CD14-positive monocyte (primary cell): ENCODE measurements at regions not wholly inside any gene's neighbourhood (a gene's known extent, or its start where the extent isn't known, plus 50 kb on each side); places are given as distances from the start of the nearest gene placed in this dataset.
"Not testable (repeated sequence)": the region's sequence is repeated elsewhere in the genome, so short reads cannot be mapped to it uniquely, and the experiment has no call there.

Source experiments
- DNase-seq, 3 donors: peaks; one replicate each; pipeline ENCODE4 v3.0.0-alpha.2; 2011 to 2022
- H2AFZ ChIP-seq: 2 replicates; pipeline ENCODE4 v1.6.0; 2012; ENCODE audit warnings: mild to moderate bottlenecking, low read depth, low read length, inconsistent platforms; ENCODE audit not compliant: insufficient read depth, poor library complexity, severe bottlenecking
- H3K27ac ChIP-seq, 2 donors: 1 replicate in 1 of 2; 2 replicates in 1 of 2; pipeline ENCODE4 v1.5.1; 2012 to 2013; ENCODE audit warnings: low read length in 2 of 2, control low read depth in 1 of 2, inconsistent platforms in 1 of 2, low read depth in 1 of 2, mild to moderate bottlenecking in 1 of 2
- H3K27me3 ChIP-seq, 2 donors: one replicate each; pipeline versions ENCODE4 v1.6.0 to v1.6.1; 2011 to 2013; ENCODE audit warnings: low read length in 2 of 2; ENCODE audit not compliant: control insufficient read depth in 2 of 2, insufficient read depth in 2 of 2
- H3K36me3 ChIP-seq, 2 donors: replicated peaks in 1 of 2; 1 replicate in 1 of 2; 2 replicates in 1 of 2; pipeline versions ENCODE4 v1.5.1 to v1.6.1; 2012 to 2013; ENCODE audit warnings: low read length in 2 of 2, control low read depth in 1 of 2, inconsistent platforms in 1 of 2, mild to moderate bottlenecking in 1 of 2; ENCODE audit not compliant: insufficient read depth in 2 of 2, control insufficient read depth in 1 of 2
- H3K4me1 ChIP-seq, 2 donors: 1 replicate in 1 of 2; 2 replicates in 1 of 2; pipeline versions ENCODE4 v1.5.1 to v1.6.1; 2012 to 2013; ENCODE audit warnings: low read length in 2 of 2, control low read depth in 1 of 2, inconsistent platforms in 1 of 2, mild to moderate bottlenecking in 1 of 2, moderate library complexity in 1 of 2; ENCODE audit not compliant: insufficient read depth in 2 of 2, control insufficient read depth in 1 of 2
- H3K4me2 ChIP-seq: replicated peaks from 2 replicates; pipeline ENCODE3; 2012; ENCODE audit warnings: low read length, moderate library complexity, mild to moderate bottlenecking; ENCODE audit not compliant: poor library complexity, severe bottlenecking; ENCODE audit errors: extremely low read depth
- H3K4me3 ChIP-seq, 3 experiments: fragments of 200-600 bp in 1 of 3; sonication (generic) in 1 of 3; replicated peaks in 1 of 3; 1 replicate in 2 of 3; 2 replicates in 1 of 3; pipeline ENCODE4 v1.5.1; 2011 to 2013; ENCODE audit warnings: low read length in 3 of 3, mild to moderate bottlenecking in 3 of 3, control low read depth in 2 of 3, low read depth in 2 of 3, inconsistent platforms in 1 of 3, moderate library complexity in 1 of 3
- H3K79me2 ChIP-seq: 2 replicates; pipeline ENCODE4 v1.6.0; 2012; ENCODE audit warnings: mild to moderate bottlenecking, control low read depth, inconsistent platforms, low read length, moderate library complexity; ENCODE audit not compliant: insufficient read depth
- H3K9ac ChIP-seq: 2 replicates; pipeline ENCODE4 v1.6.0; 2017; ENCODE audit warnings: low read length, mild to moderate bottlenecking; ENCODE audit not compliant: insufficient read depth, poor library complexity, severe bottlenecking
- H3K9me3 ChIP-seq, 2 donors: replicated peaks in 1 of 2; 1 replicate in 1 of 2; 2 replicates in 1 of 2; pipeline versions ENCODE4 v1.5.1 to v1.6.1; 2012 to 2013; ENCODE audit warnings: low read length in 2 of 2, control low read depth in 1 of 2; ENCODE audit not compliant: control insufficient read depth in 1 of 2, insufficient read depth in 1 of 2
- H4K20me1 ChIP-seq: 2 replicates; pipeline ENCODE4 v1.6.0; 2012; ENCODE audit warnings: mild to moderate bottlenecking, low read length, control low read depth, moderate library complexity; ENCODE audit not compliant: insufficient read depth
- H3K27ac Mint-ChIP-seq, 7 donors: one replicate each; pipeline ENCODE4 v1.8.0; 2020; ENCODE audit warnings: mild to moderate bottlenecking in 7 of 7, mixed read lengths in 7 of 7, moderate library complexity in 6 of 7, inconsistent platforms in 2 of 7
- H3K27me3 Mint-ChIP-seq, 3 donors: one replicate each; pipeline ENCODE4 v1.8.0; 2021 to 2022; ENCODE audit warnings: low read depth in 3 of 3, mild to moderate bottlenecking in 3 of 3, mixed read lengths in 3 of 3, moderate library complexity in 3 of 3, inconsistent platforms in 1 of 3
- H3K36me3 Mint-ChIP-seq, 2 donors: one replicate each; pipeline ENCODE4 v1.8.0; 2020; ENCODE audit warnings: mixed read lengths in 2 of 2, inconsistent platforms in 1 of 2, mild to moderate bottlenecking in 1 of 2
- H3K4me1 Mint-ChIP-seq: one replicate; pipeline ENCODE4 v1.8.0; 2020; ENCODE audit warnings: mild to moderate bottlenecking, mixed read lengths
- H3K4me3 Mint-ChIP-seq, 2 donors: one replicate each; pipeline ENCODE4 v1.8.0; 2020; ENCODE audit warnings: mild to moderate bottlenecking in 2 of 2, mixed read lengths in 2 of 2, moderate library complexity in 1 of 2
- H3K9me3 Mint-ChIP-seq, 7 donors: one replicate each; pipeline ENCODE4 v1.8.0; 2020 to 2022; ENCODE audit warnings: mixed read lengths in 7 of 7, mild to moderate bottlenecking in 6 of 7, moderate library complexity in 6 of 7, inconsistent platforms in 2 of 7
- CTCF ChIP-seq: fragments of 200-600 bp; IDR thresholded peaks from one replicate; pipeline ENCODE4 v1.8.0; 2022; ENCODE audit warnings: antibody characterized with exemption, mild to moderate bottlenecking
- WGBS: methylation state at CpG from one replicate; pipeline ENCODE4 v1.1.5; 2013; ENCODE audit warnings: missing lambda C conversion rate; ENCODE audit not compliant: insufficient coverage; 5-methylcytosine and 5-hydroxymethylcytosine counted together
- intact Hi-C, 2 donors: fragments of 100-400 bp; cut with micrococcal nuclease; formaldehyde crosslinking; loops; one replicate each; pipeline versions ENCODE4 v1.15.0 to v1.15.1; 2023

- peaks cover 6% of the 10 kb centered on the region for H3K4me1 Mint-ChIP-seq
- no peak overlapping the region for H3K4me2 ChIP-seq
- DNase-seq, result no peak
- H3K4me3 ChIP-seq, result no peak overlapping the region
- H4K20me1 ChIP-seq, result no peaks in the 10 kb centered on the region
- peaks cover 0 to 3% of the 10 kb centered on the region in 2 donors for H3K4me1 ChIP-seq
- H3K36me3 ChIP-seq, result no peaks in the 10 kb centered on the region
- no peaks in the 10 kb centered on the region for H3K27me3 ChIP-seq
- no CpG with 5 or more reads among the region's 1 CpG for WGBS
- peaks cover 0 to 10% (median 7%) of the 10 kb centered on the region in 7 donors for H3K9me3 Mint-ChIP-seq
- no peaks in the 10 kb centered on the region for H3K36me3 Mint-ChIP-seq
- peaks cover 1 to 2% (median 2%) of the 10 kb centered on the region in 3 donors for H3K27me3 Mint-ChIP-seq
- H3K27ac Mint-ChIP-seq, result no peak overlapping the region
- no peak overlapping the region for H3K4me3 Mint-ChIP-seq
- no peaks in the 10 kb centered on the region for H3K79me2 ChIP-seq
- no peak overlapping the region for H3K9ac ChIP-seq
- no peaks in the 10 kb centered on the region for H3K9me3 ChIP-seq
- H2AFZ ChIP-seq, result no peak overlapping the region
- intact Hi-C loops, result no loop called here
- H3K27ac ChIP-seq, result no peak overlapping the region
- TF ChIP-seq CTCF, result no peak
These were observed 76.1 kb upstream of the PHACTR1 start for GRCh38 chr6:12640438-12640837.

GRCh38 chr6:12641785-12642184, 74.8 kb upstream of the PHACTR1 start:
- H3K9me3 ChIP-seq, H3K27me3 Mint-ChIP-seq, H4K20me1 ChIP-seq, H3K36me3 Mint-ChIP-seq, H3K4me3 ChIP-seq, H3K27ac Mint-ChIP-seq, H3K4me1 Mint-ChIP-seq, H3K4me2 ChIP-seq, H3K9ac ChIP-seq, intact Hi-C loops, H3K4me1 ChIP-seq, H3K9me3 Mint-ChIP-seq, DNase-seq, H3K27ac ChIP-seq, H3K36me3 ChIP-seq, H3K79me2 ChIP-seq, H3K27me3 ChIP-seq, H2AFZ ChIP-seq, H3K4me3 Mint-ChIP-seq: not testable (repeated sequence)
- no CpG with 5 or more reads among the region's 2 CpGs for whole genome bisulfite sequencing
